ENCODE measurements at regions not wholly inside any gene's neighbourhood (a gene's known extent, or its start where the extent isn't known, plus 50 kb on each side); places are given as distances from the start of the nearest gene placed in this dataset.
"Not testable (repeated sequence)": the region's sequence is repeated elsewhere in the genome, so short reads cannot be mapped to it uniquely, and the experiment has no call there.

DNA sequence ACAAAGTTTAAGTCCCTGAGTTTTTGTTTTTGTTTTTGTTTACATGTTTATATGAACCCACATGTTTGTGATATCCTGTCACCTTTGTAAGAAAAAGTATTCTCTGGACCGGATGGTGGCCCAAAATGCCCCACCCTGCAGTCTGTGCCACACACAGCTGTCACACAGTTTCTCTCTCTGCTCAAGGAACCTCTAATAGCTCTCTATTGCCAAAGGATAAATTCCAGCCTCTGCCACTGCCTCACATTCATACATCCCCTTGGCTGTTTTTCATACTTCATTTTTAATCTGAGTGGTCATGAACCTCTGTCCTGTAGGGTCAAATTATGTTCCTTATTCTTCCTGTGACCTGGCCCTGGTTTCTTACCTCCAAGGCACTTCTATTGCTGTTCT, 520.3 kb upstream of the CDH5 start:
- no peak for DNase-seq (ENCODE audit: low read depth in 2 of 2)

DNA sequence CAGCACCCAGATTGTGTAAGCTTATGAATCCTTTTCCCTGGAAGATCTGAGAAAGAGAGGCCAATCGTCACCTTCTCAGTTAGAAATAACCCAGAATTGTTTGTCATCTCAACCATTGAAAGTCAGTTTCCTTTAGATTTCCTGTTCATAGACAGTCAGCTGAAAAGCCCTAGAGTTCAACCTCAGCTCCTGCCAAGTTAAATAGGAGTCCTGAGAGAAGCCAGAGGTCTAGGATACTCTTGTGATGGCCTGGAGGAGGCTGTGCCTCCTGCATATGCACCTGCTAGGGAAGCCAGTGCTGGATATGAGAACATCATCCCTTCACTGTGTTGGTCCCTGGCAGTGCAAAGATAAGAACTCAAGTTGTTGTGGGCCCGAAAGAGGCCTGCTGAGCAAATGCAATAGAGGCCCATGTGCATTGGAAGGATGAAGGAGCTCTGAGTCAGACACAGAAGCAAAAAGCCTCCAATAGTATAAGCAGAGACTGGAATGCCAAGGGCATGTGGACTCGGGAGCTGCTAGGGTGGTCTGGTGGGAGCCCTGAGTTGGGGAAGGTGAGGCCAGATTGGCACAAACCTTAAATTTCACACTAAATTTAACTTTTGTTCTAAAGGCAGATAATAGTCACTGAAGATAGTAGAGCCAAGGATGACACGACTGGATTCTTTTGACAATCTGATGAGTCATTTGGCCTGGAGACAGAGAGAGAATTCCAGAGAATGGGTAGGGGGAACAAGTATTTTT, 520.9 kb upstream of the CDH5 start:
- DNase-seq (ENCODE audit: low read depth in 2 of 2) = no peak

DNA sequence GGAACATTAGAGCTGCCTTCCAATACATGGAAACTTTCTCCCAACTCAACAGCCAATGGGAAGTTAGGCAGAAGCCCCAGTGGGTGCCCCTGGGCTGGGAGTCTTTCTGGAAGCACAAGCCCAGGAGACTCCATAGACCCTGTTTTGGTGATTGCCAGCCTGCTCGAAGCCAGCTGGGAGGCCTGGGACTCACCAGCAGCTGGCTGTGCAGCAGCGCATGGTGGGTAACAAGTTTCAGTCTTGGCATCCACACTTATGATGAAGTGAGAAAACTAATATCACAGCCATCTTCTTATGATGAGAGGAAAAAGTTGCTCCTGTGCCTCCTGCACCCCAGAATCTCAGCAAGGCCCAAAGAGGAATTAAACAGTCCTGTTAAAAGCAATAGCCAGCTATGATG, 522.5 kb upstream of the CDH5 start:
- no peak for DNase-seq (ENCODE audit: low read depth in 2 of 2)

DNA sequence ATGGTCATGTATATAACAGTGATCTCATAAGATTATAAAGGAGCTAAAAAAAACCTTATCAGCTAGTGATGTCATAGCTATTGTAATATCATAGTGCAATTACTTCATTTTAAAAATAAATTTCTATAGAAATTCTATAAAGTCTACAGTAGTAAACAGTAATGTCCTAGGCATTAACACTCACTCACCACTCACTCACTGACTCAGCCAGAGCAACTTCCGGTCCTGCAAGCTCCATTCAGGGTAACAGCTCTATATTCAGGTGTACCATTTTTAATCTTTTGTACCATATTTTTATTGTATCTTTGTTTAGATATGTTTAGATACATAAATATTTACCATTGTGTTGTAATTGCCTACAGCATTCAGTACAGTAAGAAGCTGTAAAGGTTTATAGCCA, 524.4 kb upstream of the CDH5 start:
- DNase-seq (ENCODE audit: low read depth in 2 of 2) = no peak

DNA sequence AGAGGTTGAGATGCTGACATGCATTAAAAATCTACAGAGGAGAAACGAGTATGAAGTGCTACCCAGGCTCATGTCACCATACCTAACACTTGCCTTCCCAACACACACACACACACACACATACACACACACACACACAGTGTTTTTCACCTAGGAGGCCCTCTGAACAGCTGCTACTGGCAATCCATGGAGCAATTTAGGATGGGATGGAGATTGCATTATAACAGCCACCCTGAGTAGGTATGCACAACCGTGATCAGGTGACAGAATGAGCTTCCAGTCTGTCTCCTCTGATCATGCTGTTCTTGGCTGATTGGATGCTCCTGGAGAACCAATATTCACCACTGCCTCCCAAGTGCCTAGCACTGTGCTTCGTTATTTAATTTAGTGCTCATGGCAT, 528.5 kb upstream of the CDH5 start:
- DNase-seq (ENCODE audit: low read depth in 2 of 2) = no peak

DNA sequence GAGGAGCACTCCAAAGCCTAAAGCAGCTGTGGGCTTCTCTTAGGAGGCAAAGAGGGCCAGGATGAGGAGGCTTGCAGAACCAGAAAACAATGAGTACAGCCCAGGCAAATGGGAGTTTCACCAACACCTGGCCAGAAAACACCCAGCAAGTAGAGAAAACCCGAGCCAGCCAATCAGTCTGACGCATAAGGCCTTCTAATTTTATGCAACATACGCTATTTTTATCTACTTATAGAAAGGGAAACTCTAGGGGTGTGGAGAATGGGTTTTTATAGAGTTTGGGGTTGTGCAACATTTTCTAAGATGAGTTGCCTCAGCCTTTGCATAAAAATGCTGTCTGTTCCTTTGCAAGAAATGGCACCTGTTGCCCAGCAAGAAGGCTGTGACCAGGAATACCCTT, 529.0 kb upstream of the CDH5 start:
- no peak for DNase-seq (ENCODE audit: low read depth in 2 of 2)

DNA sequence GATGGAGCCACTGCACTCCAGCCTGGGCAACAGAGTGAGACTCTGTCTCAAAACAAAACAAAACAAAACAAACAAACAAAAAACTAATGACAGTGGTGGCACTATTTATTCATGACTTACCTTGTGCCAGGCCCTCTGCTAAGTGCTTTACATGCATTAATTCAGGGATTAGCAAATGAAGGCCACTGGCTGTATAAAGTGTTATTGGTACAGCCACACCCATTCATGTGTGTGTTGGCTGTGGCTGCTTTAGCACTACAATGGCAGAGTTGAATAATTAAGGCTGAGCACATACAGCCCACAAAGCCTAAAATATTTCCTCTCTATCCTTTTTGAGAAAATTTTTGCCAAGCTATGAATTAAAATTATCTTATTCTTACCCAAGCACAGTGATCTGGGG, 531.8 kb upstream of the CDH5 start:
- DNase-seq (ENCODE audit: low read depth in 2 of 2) = no peak

DNA sequence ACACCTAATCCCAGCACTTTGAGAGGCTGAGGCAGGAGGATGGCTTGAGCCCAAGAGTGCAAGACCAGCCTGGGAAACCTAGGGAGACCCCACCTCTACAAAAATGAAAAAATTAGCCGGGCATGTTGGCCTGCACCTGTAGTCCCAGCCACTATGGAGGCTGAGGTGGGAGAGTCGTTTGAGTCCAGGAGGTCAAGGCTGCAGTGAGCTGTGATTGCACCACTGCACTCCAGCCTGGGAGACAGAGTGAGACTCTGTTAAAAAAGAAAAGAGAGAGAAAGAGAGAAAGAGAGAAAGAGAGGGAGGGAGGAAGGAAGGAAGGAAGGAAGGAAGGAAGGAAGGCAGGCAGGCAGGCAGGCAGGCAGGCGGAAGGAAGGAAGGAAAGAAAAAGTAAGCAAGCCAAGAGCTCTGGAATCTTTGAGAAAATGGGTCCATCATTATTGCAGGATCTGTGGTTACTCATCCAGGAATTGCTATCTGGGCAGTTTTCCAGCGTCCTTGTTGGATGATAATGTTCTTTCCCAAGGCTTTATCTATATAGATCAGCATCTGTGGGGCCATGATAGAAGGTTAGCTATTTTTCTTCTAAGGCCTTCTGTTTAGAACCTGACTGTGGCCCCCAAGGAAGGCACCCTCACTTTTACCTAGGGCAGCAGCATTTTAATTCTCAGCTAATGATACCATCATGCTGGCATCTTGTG, 533.2 kb upstream of the CDH5 start:
- no peak for DNase-seq (ENCODE audit: low read depth in 2 of 2)

DNA sequence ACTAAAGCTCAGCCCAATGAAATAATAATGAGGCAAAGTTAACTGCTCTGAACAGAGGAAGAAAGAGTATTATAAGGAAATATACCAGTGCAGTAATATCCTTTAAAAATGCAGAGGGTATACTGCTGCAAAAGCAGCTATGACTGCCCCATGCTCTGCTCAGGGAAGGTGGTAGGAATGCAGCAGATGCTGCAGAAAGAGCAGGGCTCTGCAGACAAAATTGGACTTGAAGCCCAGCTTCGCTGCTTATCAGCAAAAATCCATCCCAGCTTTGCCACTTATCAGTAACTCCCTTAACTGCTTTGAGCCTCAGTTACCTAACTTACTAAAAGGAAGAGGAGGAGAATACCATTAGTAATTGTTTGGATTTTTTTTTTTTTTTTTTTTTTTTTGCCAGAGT, 533.8 kb upstream of the CDH5 start:
- DNase-seq (ENCODE audit: low read depth in 2 of 2) = no peak

DNA sequence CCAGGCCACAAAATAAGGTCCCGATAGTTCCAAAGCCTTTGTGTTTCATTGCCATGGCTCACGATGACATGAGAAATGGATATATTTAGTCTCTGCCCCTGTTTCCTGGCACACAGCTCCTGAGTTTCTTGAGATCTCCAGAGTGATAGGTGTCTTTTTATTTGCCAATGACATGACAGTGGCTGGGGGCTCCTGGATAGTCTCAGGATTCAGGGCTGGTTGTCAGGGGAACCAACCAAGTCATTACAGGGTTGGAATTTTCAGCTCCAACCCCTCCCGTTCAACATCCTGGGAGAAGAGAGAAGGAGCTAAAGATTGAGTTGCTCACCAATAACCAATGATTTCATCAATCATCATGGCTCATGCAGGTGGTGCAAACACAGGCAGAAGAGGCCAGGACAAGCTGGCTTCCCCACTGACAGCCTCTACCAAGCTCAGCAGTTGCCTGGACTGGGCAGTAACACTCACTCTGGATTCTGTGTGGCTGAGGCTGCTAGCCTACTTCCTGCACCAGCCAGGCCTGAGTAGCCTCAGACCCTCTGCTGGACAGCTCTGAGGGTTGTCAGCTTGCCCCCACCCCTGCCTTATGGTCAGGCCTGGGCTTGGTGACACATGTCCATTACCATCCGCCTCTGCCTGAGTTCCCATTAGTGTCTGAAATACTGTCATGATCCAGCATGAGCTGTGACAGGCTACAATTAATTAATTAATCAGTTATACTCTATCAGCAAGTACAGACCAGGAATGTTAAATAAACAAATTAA, 534.4 kb upstream of the CDH5 start:
- DNase-seq (ENCODE audit: low read depth in 2 of 2) = no peak

DNA sequence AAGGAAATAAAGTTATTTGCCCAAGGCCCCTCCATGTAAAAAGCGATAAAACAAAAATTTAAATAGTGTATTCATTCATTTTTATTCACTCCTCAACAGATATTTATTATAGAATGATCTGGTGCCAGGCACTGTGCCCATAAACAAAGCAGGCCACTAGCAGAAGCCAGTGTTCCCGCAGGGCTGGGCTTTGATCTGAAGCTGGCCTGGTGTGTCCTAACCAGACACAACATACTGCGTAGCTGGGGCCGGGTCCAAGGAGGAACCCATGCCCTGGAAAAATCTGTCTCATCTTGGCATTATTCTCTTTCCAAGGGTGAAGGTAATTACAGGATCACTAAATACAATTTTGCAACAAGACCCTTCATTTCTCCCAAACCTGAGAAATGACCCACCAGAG, 537.4 kb upstream of the CDH5 start:
- DNase-seq (ENCODE audit: low read depth in 2 of 2) = no peak

DNA sequence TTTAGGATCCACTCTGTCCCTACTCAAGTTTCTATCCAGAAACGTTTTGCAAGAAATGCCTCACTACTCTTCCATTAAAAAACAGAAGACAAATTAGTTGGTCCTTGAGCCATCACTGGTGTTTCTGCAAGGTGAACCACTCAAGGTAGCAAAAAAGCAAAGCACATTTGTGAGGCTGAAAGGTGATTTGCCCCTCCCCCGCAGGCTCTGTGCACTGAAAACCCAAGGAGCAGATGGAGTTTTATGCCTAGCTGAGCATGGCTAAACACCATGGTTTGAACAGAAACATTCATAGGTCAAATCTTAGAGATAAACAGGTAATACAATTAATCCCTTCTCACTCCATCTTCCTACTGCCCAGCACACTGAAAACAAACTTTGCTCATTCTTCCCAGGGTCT, 538.2 kb upstream of the CDH5 start:
- DNase-seq (ENCODE audit: low read depth in 2 of 2) = no peak

DNA sequence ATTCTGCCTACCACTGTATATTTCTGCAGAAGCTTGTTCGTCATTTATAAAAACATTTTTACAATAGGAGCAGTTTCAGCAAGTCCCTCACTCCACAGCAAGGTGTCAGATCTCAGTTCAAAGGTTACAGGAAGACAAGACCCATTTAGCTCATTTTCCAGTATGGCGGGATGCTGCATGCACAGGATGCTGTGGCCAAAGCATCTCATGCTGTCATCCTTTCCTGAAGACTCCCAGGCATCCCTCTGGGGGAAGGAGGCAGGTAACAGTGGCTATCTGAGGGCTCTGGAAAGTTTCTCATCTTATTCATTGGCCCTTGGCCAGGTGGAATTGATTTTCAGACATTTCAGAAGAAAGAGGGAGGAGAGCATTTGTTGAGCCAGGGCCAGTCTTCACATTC, 539.3 kb upstream of the CDH5 start:
- no peak for DNase-seq (ENCODE audit: low read depth in 2 of 2)

DNA sequence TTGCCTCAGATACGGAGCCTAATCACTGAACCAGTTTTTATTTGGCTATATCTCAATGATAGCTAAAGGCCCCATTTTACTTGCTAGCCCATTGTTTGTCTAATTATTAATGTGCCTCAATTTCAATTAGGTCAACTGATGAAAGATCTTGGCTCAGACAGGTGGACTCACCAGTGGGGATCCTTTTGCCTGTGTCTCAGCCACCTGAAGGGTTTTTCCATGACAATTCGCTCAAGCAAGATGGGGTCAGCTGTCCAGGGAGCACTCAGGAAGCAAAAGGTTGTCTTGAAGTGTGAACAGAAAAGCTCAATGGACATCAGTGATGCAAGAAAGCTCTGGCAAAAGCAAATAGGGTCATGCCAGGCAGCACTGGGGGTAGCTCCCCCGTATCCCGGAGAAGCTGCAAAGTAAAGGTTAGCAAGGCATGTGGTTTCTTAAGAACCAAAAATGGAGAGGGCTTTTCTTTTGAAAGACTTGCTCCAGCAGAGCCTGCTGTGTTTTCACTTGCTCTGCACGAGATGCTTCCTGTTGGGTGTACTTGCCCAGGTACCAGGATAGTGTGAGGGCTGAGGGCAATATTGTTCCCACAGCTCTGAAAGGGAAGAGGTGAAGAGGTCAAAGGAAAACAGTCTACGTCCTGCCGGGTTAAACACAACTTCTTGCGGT, 541.2 kb upstream of the CDH5 start:
- DNase-seq (ENCODE audit: low read depth in 2 of 2) = no peak

DNA sequence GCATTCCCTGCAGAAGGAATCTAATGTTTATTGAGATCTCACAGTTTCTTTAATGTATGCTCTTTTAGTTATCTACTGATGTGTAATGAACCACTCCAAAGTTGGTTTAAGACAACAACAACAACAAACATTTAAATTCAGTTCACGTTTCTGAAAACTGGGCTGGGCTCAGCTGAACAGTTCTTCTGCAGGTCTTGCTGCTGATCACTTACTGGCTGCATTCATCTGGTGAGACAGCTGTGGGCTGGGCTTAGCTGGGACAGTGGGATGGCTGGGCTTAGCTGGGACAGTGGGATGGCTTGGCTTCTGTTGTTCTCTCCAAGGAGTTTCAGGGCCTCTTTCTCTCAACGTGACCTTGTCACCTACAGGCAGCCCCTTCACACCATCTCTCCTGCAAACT, 544.3 kb upstream of the CDH5 start:
- DNase-seq (ENCODE audit: low read depth in 2 of 2) = no peak

DNA sequence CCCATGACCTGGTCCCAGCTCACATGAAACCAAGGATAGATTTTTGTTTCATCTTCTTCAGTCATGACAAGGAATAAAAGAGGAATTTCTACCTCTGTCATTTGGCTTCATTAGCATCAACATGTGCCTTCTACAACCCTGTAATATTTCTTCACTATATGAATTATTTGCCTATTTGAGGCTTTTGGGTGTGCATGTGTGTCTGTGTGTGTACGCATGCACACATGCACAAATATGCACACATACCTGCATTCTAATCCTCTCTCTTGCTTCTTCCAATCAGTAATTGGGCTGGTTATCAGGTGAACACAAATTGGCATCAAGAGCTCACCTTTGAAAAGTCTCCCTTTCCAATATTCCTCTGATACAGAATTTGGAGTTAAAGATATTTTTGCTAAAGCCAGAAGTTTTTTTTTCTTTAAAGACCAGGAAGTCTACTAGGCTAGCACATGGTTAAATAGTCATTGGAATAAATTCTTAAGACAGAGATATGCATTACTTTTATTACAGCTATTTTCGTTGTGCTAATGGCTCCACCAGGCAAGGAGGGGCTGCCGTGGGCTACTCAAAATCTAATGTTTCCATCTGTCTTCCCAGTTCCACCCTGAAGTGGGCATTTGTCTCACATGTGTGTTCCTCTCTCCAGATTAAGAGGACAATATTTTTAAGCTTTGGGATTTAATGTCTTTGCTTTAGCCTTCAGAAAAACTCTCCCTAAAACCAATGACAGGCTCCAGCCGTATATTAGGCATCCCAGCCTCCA, 547.2 kb upstream of the CDH5 start:
- no peak for DNase-seq (ENCODE audit: low read depth in 2 of 2)

DNA sequence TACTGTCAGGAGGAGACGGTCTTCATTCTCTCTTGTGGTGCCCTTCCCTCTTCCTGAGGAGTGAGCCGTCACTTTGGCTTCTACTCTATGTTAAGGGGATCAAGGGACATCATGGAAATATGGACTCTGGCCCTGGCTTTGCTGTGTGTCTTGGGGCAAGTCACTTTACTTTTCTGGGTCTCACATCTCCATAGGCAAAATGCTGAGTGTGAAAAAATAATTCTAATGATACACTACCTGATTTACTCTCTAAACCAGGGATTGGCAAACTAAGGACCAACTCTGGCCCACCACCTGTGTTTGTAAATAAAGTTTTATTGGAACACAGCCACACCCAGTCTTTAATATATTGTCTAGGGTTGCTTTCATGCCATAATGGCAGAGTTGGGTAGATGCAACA, 548.7 kb upstream of the CDH5 start:
- no peak for DNase-seq (ENCODE audit: low read depth in 2 of 2)

DNA sequence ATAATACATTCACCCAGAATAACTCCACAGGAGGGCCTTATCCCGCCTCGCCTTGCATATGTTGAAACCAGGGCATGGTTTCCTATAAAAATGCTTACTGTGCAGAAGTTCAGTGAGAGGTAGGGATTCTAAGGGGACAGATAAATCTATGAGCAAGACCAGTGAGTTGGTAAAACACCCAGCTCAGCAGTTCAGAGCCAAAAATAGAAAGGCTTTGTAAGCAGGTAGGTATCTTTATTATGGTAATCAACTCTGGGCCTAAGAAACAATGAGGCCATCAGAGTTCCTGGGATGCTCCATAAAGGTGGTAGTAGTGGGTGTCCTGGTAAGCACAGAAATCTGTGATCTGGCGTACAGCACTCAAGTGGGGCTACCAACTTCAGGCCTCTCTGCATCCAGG, 549.4 kb upstream of the CDH5 start:
- DNase-seq (ENCODE audit: low read depth in 2 of 2) = no peak

DNA sequence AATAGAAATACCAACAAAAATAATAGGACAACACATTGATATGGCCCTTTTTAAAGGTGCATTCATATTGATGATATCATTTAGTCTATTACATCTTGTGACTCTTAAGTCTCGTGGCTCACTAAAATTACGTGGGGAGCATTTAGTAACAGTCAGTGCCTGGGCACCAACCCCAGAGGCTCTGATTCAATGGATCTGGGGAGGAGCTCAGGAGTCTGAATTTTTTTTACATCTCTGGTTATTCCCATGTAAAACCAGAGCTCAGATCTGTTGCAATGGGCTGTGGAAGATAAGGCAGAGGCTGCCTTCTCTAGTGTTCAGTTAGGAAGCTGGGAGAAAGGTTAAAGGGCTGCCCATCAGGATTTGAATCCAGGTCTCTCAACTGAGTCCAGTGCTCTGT, 549.9 kb upstream of the CDH5 start:
- DNase-seq (ENCODE audit: low read depth in 2 of 2) = no peak

DNA sequence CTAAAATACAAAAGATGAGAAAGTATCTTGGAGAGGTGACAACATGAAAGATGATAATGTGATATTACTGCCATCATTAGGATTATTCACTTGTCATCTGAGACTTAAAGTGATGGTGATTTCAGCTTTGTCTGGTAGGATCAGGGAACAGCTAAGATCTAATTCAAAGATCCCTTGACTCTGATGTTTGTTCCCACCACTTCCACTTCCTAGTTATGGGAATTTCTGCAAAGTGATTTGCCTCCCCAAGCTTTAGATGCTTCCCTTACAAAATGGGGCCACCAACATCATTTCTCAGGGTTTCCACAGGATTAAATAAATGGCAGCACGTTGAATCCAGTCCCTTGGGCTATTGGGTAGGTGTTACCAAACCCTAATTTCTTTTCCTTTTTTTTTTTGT, 550.8 kb upstream of the CDH5 start:
- no peak for DNase-seq (ENCODE audit: low read depth in 2 of 2)

DNA sequence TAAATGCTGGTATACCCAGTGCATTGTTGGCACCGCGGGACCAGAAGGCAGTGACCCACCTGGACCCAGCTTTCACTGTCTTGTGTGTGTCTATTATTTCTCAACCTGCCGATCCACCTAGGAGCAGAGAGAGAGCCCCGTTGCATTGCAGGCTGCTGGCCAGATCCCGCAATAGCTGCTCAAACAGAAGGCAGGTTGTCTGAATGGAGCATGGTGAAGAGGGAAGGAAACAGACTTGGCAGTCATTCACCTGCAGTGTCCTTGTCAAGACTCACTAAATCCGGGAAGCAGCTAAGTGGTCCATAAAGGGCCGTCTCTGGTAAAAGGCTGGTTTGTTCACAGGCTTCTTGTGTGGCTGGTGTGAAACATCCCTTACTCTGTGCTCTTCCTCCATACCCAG, 552.6 kb upstream of the CDH5 start:
- DNase-seq (ENCODE audit: low read depth in 2 of 2) = not testable (repeated sequence)

DNA sequence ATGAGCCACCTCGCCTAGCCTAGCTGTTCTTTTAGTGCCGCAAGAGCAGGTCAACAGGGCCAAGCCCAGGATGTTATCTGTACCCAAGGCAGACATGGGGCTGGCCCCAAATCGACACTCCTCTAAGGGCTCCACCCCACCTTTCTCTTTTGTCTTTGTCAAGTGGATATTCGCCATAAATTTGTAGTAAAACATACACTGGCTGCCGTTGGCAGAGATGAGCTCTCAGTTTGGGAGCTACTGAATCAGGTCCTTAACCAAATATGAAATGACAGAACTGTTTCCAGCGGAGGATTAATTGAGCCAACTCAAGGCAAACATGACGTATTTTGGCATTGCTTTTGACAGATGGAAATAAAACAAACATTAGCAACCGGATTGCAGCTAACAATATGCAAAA, 556.9 kb upstream of the CDH5 start:
- DNase-seq (ENCODE audit: low read depth in 2 of 2) = no peak
